ENCODE measurements at regions not wholly inside any gene's neighbourhood (a gene's known extent, or its start where the extent isn't known, plus 50 kb on each side); places are given as distances from the start of the nearest gene placed in this dataset.
"Not testable (repeated sequence)": the region's sequence is repeated elsewhere in the genome, so short reads cannot be mapped to it uniquely, and the experiment has no call there.

- Histone ChIP-seq H3K36me3 (no peaks in the 10 kb centered on the region), H3K4me1 (ENCODE audit: control insufficient read depth in 1 of 2, insufficient read depth in 1 of 2, low read depth in 1 of 2, low read length in 1 of 2) (no peaks in the 10 kb centered on the region), H3K9me3 (peaks cover 15% of the 10 kb centered on the region), H3K4me3 (ENCODE audit: low read depth in 1 of 2, low read length in 1 of 2) (no peak overlapping the region), H3K27me3 (no peaks in the 10 kb centered on the region), H3K27ac (no peak overlapping the region)
- TF ChIP-seq, protein P1, sequence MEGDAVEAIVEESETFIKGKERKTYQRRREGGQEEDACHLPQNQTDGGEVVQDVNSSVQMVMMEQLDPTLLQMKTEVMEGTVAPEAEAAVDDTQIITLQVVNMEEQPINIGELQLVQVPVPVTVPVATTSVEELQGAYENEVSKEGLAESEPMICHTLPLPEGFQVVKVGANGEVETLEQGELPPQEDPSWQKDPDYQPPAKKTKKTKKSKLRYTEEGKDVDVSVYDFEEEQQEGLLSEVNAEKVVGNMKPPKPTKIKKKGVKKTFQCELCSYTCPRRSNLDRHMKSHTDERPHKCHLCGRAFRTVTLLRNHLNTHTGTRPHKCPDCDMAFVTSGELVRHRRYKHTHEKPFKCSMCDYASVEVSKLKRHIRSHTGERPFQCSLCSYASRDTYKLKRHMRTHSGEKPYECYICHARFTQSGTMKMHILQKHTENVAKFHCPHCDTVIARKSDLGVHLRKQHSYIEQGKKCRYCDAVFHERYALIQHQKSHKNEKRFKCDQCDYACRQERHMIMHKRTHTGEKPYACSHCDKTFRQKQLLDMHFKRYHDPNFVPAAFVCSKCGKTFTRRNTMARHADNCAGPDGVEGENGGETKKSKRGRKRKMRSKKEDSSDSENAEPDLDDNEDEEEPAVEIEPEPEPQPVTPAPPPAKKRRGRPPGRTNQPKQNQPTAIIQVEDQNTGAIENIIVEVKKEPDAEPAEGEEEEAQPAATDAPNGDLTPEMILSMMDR (IDR thresholded peaks at IDR 0.05): no peak
Measured at GRCh38 chr9:40884072-40884901, 244.2 kb downstream of the FOXD4L6 start.

DNA sequence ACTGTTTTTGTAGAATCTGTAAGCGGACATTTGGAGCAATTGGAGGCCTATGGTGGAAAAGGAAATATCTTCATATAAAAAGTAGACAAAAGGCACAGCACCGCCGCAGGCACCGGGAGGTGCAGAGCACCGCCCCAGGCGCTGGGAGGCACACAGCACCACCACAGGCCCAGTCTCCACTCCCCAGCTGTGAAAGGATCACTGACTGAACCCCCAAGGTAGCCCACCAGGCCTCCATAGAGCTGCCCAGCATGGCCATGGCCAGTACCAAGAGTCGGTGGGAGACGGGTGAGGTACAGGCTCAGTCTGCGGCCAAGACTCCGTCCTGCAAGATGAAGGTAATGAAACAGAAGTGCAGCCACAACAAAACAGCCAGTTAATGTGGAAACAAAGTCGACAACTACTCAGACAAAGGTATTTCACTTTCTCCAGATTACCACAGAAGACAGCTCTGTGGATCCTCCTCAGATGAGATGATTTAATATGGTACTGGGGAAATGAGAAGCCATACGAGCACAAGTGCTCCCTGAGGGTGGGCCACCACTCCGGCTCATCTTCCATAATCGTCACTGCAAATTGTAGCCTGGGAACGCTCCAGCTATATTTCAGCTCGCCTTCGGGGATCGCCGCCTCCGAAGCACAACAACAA, 244.9 kb downstream of the FOXD4L6 start:
- peaks cover 15% of the 10 kb centered on the region for H3K9me3 ChIP-seq
- not testable (repeated sequence) for H3K36me3 ChIP-seq; H3K27ac ChIP-seq; H3K27me3 ChIP-seq; H3K4me3 ChIP-seq (ENCODE audit: low read depth in 1 of 2, low read length in 1 of 2); H3K4me1 ChIP-seq (ENCODE audit: control insufficient read depth in 1 of 2, insufficient read depth in 1 of 2, low read depth in 1 of 2, low read length in 1 of 2)

GRCh38 chr9:40873753-40874295, 254.7 kb downstream of the FOXD4L6 start:
- H3K4me1 ChIP-seq (ENCODE audit: control insufficient read depth in 1 of 2, insufficient read depth in 1 of 2, low read depth in 1 of 2, low read length in 1 of 2); H3K27ac ChIP-seq; H3K9me3 ChIP-seq; H3K36me3 ChIP-seq; H3K4me3 ChIP-seq (ENCODE audit: low read depth in 1 of 2, low read length in 1 of 2); H3K27me3 ChIP-seq: not testable (repeated sequence)

- not testable (repeated sequence) for H3K36me3 ChIP-seq; H3K4me3 ChIP-seq (ENCODE audit: low read depth in 1 of 2, low read length in 1 of 2); H3K27me3 ChIP-seq; H3K4me1 ChIP-seq (ENCODE audit: control insufficient read depth in 1 of 2, insufficient read depth in 1 of 2, low read depth in 1 of 2, low read length in 1 of 2); H3K27ac ChIP-seq
- peaks cover 11% of the 10 kb centered on the region for H3K9me3 ChIP-seq
Measured at GRCh38 chr9:40868437-40868836, 260.0 kb downstream of the FOXD4L6 start.
